ENCODE measurements at regions not wholly inside any gene's neighbourhood (a gene's known extent, or its start where the extent isn't known, plus 50 kb on each side); places are given as distances from the start of the nearest gene placed in this dataset.

GRCh38 chr1:103854279-103854678, 104.6 kb downstream of the AMY1C start:
- no peak for DNase-seq

- no peak for DNase-seq
Measured at GRCh38 chr1:103859721-103860120, 110.0 kb downstream of the AMY1C start.

DNA sequence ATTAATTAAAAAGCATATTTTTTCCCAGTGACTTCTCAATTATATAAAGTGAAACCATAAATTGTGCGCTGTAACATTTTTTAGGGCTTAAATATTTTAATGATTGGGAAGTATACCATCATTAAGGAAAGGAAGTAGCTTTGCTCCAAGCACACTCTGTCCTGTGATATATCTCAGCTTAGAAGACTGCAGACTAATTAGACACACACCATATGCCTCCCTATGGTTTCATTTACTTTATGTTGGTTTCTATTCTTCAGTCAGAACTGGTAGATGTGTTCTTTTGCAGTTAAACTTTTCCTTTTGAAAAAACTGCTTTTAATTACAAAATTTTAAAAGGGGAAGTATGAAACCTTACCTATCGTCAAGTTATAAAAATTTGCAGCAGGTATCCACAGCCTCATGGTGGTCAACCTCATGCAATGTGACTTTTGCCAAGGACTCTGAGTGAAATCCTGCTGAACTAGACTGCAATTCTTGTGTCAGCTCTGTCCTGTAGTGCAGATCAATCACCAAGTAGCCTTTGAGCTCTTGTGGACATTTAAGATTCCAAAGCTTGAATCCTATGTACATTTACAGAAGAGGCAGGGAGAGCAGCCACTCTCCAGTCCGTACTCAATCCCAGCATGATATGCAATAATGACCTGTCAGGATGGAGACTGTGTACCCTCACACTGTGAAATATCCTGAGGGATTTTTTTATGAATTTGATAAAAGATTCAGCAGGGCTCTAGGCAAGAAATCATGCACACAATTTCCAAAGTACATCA, 149.1 kb downstream of the AMY1C start:
- no peak for DNase-seq

- no peak for DNase-seq
Measured at GRCh38 chr1:103900005-103900404, 150.3 kb downstream of the AMY1C start.

GRCh38 chr1:103901072-103901471, 151.4 kb downstream of the AMY1C start:
- no peak for DNase-seq

- DNase-seq: no peak
Measured at GRCh38 chr1:103905363-103905762, 155.7 kb downstream of the AMY1C start.

GRCh38 chr1:103911450-103911849, 161.8 kb downstream of the AMY1C start:
- no peak for DNase-seq

- no peak for DNase-seq
Measured at GRCh38 chr1:103917795-103918194, 168.1 kb downstream of the AMY1C start.

- DNase-seq: no peak
Measured at GRCh38 chr1:103931891-103932290, 182.2 kb downstream of the AMY1C start.

DNA sequence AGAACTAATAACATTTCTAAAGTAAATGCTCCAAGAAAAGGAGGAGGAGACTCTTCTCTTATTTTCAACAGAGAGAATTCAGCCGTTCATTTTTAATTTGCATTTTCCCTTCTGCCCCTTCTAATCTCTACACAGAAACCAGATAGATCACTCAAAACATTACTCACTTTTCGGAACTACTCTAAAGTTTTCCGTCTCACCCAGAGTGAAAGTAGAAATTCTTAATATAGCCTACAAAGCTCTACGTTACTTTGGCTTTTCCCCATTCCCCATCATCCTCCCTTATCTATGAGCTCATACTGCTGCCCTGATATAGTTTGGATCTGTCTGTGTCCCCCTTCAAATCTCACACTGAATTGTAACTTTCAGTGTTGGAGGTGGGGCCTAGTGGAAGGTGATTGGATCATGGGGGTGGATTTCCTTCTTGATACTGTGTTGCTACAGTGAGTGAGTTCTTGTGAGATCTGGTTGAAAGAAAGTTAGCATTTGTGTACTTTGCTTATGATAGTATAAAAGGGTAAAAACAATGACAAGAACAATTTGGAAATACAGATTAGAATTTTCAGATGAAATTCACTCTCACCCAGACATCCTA, 188.2 kb downstream of the AMY1C start:
- DNase-seq: no peak

GRCh38 chr1:103941086-103941485, 191.4 kb downstream of the AMY1C start:
- no peak for DNase-seq

- no peak for DNase-seq
Measured at GRCh38 chr1:103942029-103942428, 192.3 kb downstream of the AMY1C start.

DNA sequence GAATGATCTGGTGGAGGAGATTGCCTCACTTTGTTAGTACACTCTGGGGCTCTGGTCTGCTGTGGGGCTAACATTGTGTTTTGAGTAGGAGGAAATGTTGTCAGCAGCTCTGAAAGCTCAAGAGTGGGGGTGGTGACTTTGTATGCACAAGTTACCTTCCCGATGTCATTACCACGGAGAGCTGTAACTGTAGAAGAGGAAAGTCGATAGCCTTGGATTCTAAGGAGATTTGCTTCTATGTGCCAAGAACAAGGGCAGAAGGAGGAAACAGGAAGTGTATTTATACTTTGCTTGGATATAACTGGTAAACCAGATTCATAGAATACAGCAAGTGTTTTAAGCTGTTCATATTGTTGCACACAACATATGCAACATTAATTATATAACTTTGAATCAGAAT, 196.1 kb downstream of the AMY1C start:
- DNase-seq: no peak

- peak; percentile 6 to 56 for DNase-seq
Measured at GRCh38 chr1:103948526-103948925, 198.8 kb downstream of the AMY1C start.

GRCh38 chr1:103949779-103950178, 200.1 kb downstream of the AMY1C start:
- peak in 1 of 2 experiments; percentile 31 for DNase-seq

GRCh38 chr1:103953386-103953785, 203.7 kb downstream of the AMY1C start:
- DNase-seq: no peak

GRCh38 chr1:103958699-103959098, 209.0 kb downstream of the AMY1C start:
- DNase-seq: no peak

DNA sequence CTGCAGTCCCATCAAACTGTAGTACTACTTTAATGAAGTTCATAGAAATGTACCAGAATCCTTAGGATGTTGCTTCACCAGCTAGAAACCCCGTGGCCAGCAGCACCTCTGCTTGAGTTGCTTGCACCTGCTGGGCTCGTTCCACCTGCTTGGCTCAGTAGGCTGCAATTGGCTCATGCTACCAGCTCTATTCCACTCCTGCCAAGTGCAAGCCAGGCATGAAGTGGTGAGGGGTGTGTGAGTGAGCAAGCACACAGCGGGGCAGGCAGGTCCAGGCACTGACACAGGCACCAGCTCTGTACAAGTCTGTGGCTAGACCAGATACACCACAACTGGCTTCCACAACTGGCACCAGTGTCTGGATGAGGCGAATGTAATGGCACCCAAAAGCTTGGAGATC, 209.9 kb downstream of the AMY1C start:
- DNase-seq: no peak

- DNase-seq: no peak
Measured at GRCh38 chr1:103960045-103960444, 210.3 kb downstream of the AMY1C start.

- no peak for DNase-seq
Measured at GRCh38 chr1:103960710-103961109, 211.0 kb downstream of the AMY1C start.

GRCh38 chr1:103986792-103987191, 237.1 kb downstream of the AMY1C start:
- DNase-seq: no peak

- no peak for DNase-seq
Measured at GRCh38 chr1:103997631-103998030, 247.9 kb downstream of the AMY1C start.

DNA sequence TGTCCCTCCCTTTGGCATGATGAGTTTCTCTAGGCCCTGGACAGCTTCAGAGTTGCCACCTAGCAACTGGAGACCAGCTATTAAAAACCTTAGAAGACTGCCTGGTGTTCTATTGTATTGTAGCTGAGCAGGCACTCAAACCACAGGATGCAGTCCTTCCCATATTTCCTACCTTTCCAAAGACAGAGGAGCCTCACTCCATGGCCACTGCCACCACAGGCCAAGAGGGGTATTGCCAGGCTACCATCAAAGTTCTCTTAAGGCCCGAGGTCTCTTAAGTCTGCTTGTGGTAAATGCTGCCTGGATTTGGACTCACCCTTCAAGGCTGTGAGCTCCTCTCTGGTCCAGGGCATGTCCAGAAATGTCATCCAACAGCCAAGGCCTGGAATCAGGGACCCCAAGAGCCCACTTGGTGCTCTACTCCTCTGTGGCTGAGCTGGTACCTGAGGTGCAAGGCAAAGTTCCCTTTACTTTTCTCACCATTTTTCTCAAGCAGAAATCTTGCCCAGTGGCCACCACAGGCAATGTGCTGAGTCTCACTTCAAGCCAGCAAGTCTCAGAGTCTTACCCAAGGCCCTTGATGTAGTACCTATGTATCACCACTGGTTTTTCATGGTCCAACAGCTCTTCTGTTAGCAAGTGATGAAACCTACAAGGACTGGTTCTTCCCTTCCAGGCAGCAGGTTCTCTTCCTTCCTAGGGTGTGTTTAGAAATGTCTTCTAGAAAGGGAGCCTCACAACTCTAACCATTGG, 269.4 kb downstream of the AMY1C start:
- no peak for DNase-seq

DNA sequence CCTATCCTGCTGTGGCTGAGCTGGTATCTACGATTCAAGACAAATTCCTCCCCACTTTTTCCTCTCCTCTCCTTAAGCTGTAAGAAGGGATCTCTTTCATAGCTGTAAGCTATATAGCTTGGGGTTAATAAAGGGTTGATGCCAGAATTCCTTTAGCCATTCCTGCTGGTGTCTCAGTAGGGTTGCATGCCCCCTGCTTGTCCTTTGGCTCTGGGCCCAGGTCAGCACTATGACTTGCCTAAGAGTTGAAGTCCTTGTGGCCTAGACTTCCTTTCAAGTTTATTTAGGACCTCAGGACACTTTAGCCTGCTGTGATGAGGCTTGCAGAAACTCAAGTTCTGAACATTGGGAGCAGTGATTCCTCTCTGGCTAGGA, 270.0 kb downstream of the AMY1C start:
- DNase-seq: no peak

Measured in NCI-H446 (cell line).